ENCODE measurements at regions not wholly inside any gene's neighbourhood (a gene's known extent, or its start where the extent isn't known, plus 50 kb on each side); places are given as distances from the start of the nearest gene placed in this dataset.
A peak's percentile ranks its signal among the peaks of the same experiment; 100 is the strongest.
"Not testable (repeated sequence)": the region's sequence is repeated elsewhere in the genome, so short reads cannot be mapped to it uniquely, and the experiment has no call there.

DNA sequence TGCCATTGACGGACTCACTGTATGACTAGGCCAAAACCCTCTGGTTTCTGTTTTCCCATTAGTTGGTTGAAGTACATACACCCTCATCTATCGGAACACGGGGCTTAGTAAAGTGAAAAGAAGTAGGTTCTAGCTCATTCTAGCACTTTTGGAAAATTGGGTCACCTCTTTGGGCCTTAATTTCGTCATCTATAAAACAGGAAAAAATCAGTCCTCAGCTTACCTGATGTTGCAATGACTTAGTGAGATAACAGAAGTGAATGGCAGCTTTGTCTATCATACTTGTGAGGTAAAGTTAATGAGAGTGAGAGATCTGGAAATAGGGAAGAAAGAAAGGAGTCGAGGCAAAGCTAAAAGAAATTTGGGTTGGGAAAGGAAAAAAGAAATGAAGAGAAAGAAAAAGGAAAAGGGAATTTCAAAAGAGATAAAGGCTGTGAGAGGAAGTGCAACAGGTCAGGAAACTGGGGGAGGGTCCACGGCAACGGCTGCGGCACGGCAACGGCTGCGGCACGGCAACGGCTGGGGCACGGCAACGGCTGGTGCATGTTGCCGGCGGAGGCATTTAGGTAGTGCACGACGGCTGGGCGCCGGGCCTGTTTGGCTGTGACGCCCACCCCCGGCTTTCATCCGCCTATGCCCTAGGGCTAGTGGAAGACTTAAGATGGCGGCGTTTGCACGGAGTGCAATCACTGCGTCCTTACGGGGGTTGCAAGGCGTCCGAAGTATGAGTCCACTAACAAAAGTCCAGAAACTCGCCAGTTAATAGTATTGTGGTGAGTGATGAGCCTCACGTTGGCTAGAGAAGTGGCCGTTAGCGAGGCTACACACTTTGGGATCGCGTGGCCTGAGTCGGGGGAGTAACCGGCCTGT, 91.4 kb upstream of the XIST start:
- no peak for TF ChIP-seq CTCF (IDR thresholded peaks at IDR 0.05; ENCODE audit: low read depth, low read length)
- peak; percentile 88 for DNase-seq (ENCODE audit: extremely low read depth, low read depth)

DNA sequence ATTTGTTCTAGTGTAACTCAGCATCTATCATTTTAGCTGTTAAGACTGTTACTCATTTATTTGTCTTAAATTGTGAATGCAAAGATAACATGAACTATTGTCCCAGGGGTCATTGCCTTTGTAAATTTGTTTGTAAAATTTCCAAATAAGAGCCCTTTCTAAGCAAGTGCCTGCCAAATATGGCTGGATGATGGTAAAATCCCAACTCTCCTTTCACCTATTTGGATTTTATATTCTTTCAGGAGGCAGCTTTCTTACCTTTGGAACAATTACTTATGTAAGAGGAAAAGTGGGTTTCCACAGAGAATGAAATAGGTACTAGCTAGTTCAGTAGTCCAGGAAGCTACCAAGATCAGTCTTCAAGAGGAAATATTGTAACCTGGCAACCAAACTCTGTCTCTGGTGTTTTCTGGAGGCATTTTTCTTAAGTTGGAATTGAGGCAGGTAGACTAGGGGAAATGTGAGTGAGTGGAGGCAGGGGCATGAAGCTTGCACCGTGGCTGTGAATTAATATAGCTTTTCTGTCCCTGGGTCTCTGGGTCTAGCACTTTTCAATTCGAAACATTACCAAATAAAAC, 88.5 kb upstream of the XIST start:
- TF ChIP-seq CTCF (IDR thresholded peaks at IDR 0.05; ENCODE audit: low read depth, low read length): no peak
- DNase-seq (ENCODE audit: extremely low read depth, low read depth): no peak

DNA sequence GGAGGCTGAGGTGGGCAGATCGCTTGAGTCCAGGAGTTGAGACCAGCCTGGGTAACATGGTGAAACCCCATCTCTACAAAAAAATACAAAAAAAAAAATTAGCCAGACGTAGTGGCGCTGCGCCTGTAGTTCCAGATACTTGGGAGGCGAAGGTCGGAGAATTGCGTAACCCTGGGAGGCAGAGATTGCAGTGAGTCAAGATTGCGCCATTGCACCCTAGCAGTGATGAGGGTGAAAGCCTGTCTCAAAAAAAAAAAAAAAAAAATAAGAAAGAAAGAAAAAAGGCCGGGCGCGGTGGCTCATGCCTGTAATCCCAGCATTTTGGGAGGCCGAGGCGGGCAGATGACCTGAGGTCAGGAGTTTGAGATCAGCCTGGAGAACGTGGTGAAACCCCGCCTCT, 85.3 kb upstream of the XIST start:
- DNase-seq (ENCODE audit: extremely low read depth, low read depth): not testable (repeated sequence)

DNA sequence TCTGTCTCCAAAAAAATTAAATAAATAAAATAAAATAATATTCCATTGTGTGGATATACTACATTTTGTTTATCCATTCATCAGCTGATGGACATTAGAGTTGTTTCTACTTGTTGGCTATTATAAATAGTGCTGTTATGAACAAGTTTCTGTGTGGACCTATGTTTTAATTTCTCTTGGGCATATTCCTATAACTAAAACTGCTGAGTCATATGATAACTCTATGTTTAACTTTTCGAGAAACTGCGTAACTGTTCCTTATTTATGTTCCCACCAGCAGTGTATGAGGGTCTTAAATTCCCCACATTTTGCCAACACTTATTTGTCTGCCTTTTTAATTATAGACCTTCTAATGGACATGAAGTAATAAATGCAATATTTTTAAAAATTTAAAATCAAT, 80.0 kb upstream of the XIST start:
- TF ChIP-seq CTCF (IDR thresholded peaks at IDR 0.05; ENCODE audit: low read depth, low read length): no peak
- DNase-seq (ENCODE audit: extremely low read depth, low read depth): no peak

DNA sequence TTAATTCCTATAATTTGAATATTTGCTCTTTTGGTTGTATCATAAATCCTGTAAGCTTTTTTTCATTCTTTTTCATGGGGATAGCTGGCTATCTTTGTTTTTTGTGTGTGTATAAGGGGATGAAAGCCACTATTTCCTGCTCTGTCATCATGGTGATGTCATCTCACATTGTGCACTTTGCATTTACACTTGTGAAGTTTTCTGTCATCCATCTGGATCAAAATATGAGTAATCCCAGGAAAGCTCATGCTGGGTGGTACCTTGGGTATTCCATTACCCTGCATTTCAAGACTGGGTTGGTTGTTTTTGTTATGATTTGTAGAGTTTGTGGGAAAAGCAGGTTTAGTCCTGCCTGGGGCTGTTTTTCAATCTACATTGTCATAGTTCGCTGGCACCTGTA, 77.8 kb upstream of the XIST start:
- DNase-seq (ENCODE audit: extremely low read depth, low read depth): no peak
- no peak for TF ChIP-seq CTCF (IDR thresholded peaks at IDR 0.05; ENCODE audit: low read depth, low read length)

DNA sequence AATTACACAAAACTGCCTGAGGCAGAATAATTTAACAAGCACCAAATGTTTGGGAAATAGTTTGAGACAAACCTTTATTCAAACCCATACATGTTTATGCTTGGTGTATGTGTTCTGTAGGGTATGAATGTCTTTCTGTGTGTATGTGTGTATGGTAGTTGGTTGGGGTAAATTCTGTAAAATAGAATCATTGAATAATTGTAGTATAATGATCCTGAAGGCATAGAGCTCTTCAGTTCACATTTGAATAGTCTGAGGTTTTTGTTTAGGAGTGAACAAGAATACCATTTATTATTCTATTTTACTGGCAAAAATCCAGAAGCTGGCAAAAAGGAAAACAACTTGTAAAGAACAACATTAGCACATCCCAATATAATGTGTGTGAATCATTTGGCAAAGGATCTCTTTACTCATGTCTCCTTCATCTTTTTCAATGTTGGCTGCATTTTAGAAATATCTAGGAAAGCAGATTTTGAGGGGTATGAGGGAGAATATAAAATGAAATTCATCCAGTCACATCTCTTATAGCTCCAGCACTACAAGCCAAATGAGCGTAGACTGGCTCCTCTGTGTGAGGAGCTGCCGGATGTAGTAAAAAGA, 70.4 kb upstream of the XIST start:
- DNase-seq (ENCODE audit: extremely low read depth, low read depth): no peak
- no peak for TF ChIP-seq CTCF (IDR thresholded peaks at IDR 0.05; ENCODE audit: low read depth, low read length)

GRCh38 chrX:73916931-73917667, 64.6 kb upstream of the XIST start:
- peak; percentile 44 for DNase-seq (ENCODE audit: extremely low read depth, low read depth)
- TF ChIP-seq CTCF (IDR thresholded peaks at IDR 0.05; ENCODE audit: low read depth, low read length): no peak

All from AG09319 (cell line).